ENCODE measurements at regions not wholly inside any gene's neighbourhood (a gene's known extent, or its start where the extent isn't known, plus 50 kb on each side); places are given as distances from the start of the nearest gene placed in this dataset.

DNA sequence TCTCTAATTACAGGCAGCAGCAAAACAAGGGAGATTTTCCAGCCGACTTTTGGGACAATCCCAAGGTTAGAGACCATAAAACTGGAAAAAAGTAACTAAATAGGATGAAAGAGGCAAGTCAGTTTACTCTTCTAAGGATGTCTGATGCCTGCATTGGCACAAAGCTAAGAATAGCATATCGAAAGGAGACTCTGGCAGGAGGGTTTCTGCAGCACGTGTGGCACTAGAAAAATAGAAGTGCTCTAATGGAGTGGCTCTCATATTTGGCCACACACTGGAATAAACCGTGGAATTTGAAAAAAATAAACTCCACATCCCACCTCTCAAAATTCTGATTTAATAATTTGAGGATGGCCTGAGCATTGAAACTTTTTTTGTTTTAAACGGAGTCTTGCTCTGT is 77.2 kb upstream of the ARSJ start:
- TF ChIP-seq, protein P1, sequence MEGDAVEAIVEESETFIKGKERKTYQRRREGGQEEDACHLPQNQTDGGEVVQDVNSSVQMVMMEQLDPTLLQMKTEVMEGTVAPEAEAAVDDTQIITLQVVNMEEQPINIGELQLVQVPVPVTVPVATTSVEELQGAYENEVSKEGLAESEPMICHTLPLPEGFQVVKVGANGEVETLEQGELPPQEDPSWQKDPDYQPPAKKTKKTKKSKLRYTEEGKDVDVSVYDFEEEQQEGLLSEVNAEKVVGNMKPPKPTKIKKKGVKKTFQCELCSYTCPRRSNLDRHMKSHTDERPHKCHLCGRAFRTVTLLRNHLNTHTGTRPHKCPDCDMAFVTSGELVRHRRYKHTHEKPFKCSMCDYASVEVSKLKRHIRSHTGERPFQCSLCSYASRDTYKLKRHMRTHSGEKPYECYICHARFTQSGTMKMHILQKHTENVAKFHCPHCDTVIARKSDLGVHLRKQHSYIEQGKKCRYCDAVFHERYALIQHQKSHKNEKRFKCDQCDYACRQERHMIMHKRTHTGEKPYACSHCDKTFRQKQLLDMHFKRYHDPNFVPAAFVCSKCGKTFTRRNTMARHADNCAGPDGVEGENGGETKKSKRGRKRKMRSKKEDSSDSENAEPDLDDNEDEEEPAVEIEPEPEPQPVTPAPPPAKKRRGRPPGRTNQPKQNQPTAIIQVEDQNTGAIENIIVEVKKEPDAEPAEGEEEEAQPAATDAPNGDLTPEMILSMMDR (conservative IDR thresholded peaks at IDR 0.05 in 1 of 2, IDR thresholded peaks at IDR 0.05 in 1 of 2; ENCODE audit: low read depth in 1 of 2, low read length in 2 of 2): no peak
- no peak for TF ChIP-seq EZH2 (IDR thresholded peaks at IDR 0.05; ENCODE audit: low read length, missing control alignments)

Data from fibroblast of lung (primary cell).